Nephron (organoid): ENCODE measurements at regions not wholly inside any gene's neighbourhood (a gene's known extent, or its start where the extent isn't known, plus 50 kb on each side); places are given as distances from the start of the nearest gene placed in this dataset.
A peak's percentile ranks its signal among the peaks of the same experiment; 100 is the strongest.

Experiments
- H3K27ac Mint-ChIP-seq, 3 experiments: 2 replicates each; pipeline ENCODE4 v1.8.0; 2020; ENCODE audit warnings: mixed read lengths in 3 of 3, mild to moderate bottlenecking in 2 of 3, moderate library complexity in 1 of 3
- H3K27me3 Mint-ChIP-seq: 2 replicates; pipeline ENCODE4 v1.8.0; 2021; ENCODE audit warnings: low read depth, mild to moderate bottlenecking, moderate library complexity, mixed read lengths
- H3K36me3 Mint-ChIP-seq: 2 replicates; pipeline ENCODE4 v1.8.0; 2020; ENCODE audit warnings: low read depth, mixed read lengths
- H3K4me1 Mint-ChIP-seq: 2 replicates; pipeline ENCODE4 v1.8.0; 2020; ENCODE audit warnings: mixed read lengths
- H3K4me3 Mint-ChIP-seq, 3 experiments: 2 replicates each; pipeline ENCODE4 v1.8.0; 2020; ENCODE audit warnings: mild to moderate bottlenecking in 3 of 3, mixed read lengths in 3 of 3, moderate library complexity in 2 of 3
- H3K9me3 Mint-ChIP-seq: 2 replicates; pipeline ENCODE4 v1.8.0; 2020; ENCODE audit warnings: mixed read lengths
- TF ChIP-seq, protein P1 (sequence below), 3 experiments: fragments of 200-600 bp; sonication (generic); IDR thresholded peaks; one replicate each; pipeline ENCODE4 v1.5.0; 2021; ENCODE audit warnings: antibody characterized with exemption in 3 of 3; ENCODE audit not compliant: unreplicated experiment in 3 of 3

GRCh38 chr18:68525091-68525490, 189.8 kb downstream of the TMX3 start:
- Mint-ChIP-seq H3K36me3 (no peaks in the 10 kb centered on the region), H3K4me1 (no peaks in the 10 kb centered on the region), H3K27ac (no peak overlapping the region), H3K27me3 (no peaks in the 10 kb centered on the region), H3K4me3 (no peak overlapping the region), H3K9me3 (no peaks in the 10 kb centered on the region)
- TF ChIP-seq, protein P1, sequence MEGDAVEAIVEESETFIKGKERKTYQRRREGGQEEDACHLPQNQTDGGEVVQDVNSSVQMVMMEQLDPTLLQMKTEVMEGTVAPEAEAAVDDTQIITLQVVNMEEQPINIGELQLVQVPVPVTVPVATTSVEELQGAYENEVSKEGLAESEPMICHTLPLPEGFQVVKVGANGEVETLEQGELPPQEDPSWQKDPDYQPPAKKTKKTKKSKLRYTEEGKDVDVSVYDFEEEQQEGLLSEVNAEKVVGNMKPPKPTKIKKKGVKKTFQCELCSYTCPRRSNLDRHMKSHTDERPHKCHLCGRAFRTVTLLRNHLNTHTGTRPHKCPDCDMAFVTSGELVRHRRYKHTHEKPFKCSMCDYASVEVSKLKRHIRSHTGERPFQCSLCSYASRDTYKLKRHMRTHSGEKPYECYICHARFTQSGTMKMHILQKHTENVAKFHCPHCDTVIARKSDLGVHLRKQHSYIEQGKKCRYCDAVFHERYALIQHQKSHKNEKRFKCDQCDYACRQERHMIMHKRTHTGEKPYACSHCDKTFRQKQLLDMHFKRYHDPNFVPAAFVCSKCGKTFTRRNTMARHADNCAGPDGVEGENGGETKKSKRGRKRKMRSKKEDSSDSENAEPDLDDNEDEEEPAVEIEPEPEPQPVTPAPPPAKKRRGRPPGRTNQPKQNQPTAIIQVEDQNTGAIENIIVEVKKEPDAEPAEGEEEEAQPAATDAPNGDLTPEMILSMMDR (IDR thresholded peaks at IDR 0.05; ENCODE audit: unreplicated experiment in 3 of 3), result no peak

- Mint-ChIP-seq H3K36me3 (no peaks in the 10 kb centered on the region), H3K27me3 (no peaks in the 10 kb centered on the region), H3K4me3 (no peak overlapping the region), H3K4me1 (no peaks in the 10 kb centered on the region), H3K9me3 (no peaks in the 10 kb centered on the region), H3K27ac (no peak overlapping the region)
- TF ChIP-seq, protein P1 (IDR thresholded peaks at IDR 0.05; ENCODE audit: unreplicated experiment in 3 of 3), result no peak
These were observed 194.4 kb downstream of the TMX3 start for GRCh38 chr18:68520406-68521075.

DNA sequence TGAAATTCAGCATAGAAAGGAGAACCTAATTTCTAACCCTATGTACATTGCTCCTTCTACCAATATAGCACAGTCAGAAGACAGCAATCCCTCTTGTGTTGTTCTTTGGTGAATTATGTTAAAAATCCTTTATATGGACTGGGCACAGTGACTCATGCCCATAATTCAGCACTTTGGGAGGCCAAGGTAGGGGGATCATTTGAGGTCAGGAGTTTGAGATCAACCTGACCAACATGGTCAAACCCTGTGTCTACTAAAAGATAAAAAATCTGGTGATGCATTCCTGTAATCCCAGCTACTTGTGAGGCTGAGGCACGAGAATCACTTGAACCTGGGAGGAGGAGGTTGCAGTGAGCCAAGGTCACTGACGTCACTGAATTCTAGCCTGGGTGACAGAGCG, 195.6 kb downstream of the TMX3 start:
- H3K4me1 Mint-ChIP-seq, result no peaks in the 10 kb centered on the region
- H3K27ac Mint-ChIP-seq, result no peak overlapping the region
- no peak overlapping the region for H3K4me3 Mint-ChIP-seq
- peaks cover under 1% of the 10 kb centered on the region for H3K9me3 Mint-ChIP-seq
- no peaks in the 10 kb centered on the region for H3K27me3 Mint-ChIP-seq
- TF ChIP-seq, protein P1 (IDR thresholded peaks at IDR 0.05; ENCODE audit: unreplicated experiment in 3 of 3), result no peak
- no peaks in the 10 kb centered on the region for H3K36me3 Mint-ChIP-seq

- no peak overlapping the region for H3K4me3 Mint-ChIP-seq
- TF ChIP-seq, protein P1 (IDR thresholded peaks at IDR 0.05; ENCODE audit: unreplicated experiment in 3 of 3), result no peak
- H3K36me3 Mint-ChIP-seq, result no peaks in the 10 kb centered on the region
- H3K9me3 Mint-ChIP-seq, result peaks cover 2% of the 10 kb centered on the region
- no peaks in the 10 kb centered on the region for H3K27me3 Mint-ChIP-seq
- peak overlapping the region in 2 of 3 experiments; percentile 65 to 66 for H3K27ac Mint-ChIP-seq
- H3K4me1 Mint-ChIP-seq, result peaks cover 17% of the 10 kb centered on the region
These were observed 205.0 kb downstream of the TMX3 start for GRCh38 chr18:68509902-68510301.

GRCh38 chr18:68507781-68508180, 207.1 kb downstream of the TMX3 start:
- no peaks in the 10 kb centered on the region for H3K9me3 Mint-ChIP-seq
- H3K4me3 Mint-ChIP-seq, result no peak overlapping the region
- H3K27ac Mint-ChIP-seq, result peak overlapping the region; percentile 65 to 87 (median 81)
- H3K27me3 Mint-ChIP-seq, result no peaks in the 10 kb centered on the region
- peaks cover 23% of the 10 kb centered on the region for H3K4me1 Mint-ChIP-seq
- no peaks in the 10 kb centered on the region for H3K36me3 Mint-ChIP-seq
- TF ChIP-seq, protein P1 (IDR thresholded peaks at IDR 0.05; ENCODE audit: unreplicated experiment in 3 of 3), result no peak

DNA sequence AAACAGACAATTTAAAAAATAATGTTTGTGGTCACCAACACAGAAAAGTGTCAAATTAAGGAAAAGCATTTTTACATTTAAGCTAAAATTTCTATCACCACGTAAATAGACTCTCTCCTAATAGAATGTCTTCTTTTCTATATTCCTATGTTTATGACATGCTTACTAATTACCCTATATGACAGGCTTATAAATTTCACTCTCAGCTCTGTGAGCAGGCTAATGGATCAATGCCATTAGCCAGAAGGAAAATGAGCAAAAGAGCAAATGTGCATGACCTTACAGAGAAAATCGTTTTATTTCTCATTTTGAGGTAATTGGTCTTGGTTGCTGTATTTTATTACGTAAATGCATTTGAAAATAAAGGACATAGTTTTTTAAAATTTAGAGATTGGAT, 209.7 kb downstream of the TMX3 start:
- TF ChIP-seq, protein P1 (IDR thresholded peaks at IDR 0.05; ENCODE audit: unreplicated experiment in 3 of 3), result no peak
- Mint-ChIP-seq H3K27me3 (no peaks in the 10 kb centered on the region), H3K4me1 (peaks cover 29% of the 10 kb centered on the region), H3K9me3 (no peaks in the 10 kb centered on the region), H3K36me3 (no peaks in the 10 kb centered on the region), H3K27ac (no peak overlapping the region), H3K4me3 (no peak overlapping the region)
